HG03066 (cell line): ENCODE measurements at regions not wholly inside any gene's neighbourhood (a gene's known extent, or its start where the extent isn't known, plus 50 kb on each side); places are given as distances from the start of the nearest gene placed in this dataset.

ENCODE experiments used
- ATAC-seq: cut with Tn5 transposase; IDR thresholded peaks from one replicate; pipeline ENCODE4 v1.9.1; 2021; ENCODE audit warnings: low read depth; ENCODE audit not compliant: unreplicated experiment

DNA sequence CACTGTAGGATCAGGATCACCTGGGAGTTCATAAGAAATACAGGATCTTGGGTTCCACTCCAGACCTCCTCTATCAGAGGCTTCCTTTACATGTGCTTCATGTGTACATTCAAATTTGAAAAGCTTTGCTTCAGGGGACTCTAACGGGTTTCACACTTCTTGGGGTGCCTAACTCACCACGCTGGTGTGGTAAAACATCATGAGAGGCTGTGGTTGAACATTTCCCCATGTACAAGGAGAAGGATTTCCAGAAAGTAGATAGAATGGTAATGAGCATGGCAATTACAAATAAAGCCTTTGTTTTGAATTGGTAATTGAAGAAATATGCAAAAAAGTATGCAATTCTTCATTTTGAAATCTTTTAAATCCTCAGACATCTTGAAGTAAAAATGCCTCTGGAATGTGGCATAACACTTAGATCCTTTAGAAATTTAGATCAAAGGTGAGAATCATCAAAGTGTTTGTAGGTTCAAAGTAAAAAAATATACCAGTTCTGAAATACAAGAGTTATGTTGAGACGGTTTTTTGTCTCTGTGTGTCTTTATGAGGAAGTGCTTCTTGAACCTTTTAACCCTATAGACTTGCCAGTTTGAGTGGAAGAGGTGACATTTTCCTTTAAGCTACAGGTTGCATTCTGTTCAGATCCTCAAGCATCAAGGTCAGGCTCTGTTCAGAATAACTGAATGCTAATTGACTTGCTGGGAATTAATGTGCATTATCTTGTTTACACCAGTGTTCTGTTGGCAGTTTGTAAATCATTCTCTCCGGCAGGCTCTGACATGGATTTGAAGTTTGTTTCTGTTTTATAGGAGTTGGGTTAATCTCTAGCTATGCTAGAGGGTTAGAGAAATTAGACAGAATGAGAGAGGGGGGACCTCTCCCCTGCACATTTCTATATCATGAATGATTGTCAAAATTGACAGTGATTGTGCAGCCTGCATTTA, 415.3 kb downstream of the MAN2A1 start:
- no peak for ATAC-seq

DNA sequence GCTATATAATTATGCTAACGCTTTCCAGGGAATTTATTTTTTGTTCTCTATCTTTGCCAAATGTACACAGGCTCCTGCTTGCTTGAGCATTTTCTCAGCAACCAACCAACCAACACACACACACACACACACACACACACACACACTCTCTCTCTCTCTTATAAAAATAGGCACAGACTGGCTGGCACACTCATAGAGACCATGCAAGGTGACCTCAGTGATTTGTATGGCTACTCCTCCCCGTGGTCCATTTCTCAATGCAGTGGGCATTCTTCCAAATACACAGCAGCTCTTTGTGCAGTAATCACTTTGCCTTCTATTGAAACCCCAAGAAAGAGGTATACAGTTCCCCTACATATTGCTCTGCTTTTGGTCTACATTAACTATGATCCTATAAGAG, 416.0 kb downstream of the MAN2A1 start:
- no peak for ATAC-seq

DNA sequence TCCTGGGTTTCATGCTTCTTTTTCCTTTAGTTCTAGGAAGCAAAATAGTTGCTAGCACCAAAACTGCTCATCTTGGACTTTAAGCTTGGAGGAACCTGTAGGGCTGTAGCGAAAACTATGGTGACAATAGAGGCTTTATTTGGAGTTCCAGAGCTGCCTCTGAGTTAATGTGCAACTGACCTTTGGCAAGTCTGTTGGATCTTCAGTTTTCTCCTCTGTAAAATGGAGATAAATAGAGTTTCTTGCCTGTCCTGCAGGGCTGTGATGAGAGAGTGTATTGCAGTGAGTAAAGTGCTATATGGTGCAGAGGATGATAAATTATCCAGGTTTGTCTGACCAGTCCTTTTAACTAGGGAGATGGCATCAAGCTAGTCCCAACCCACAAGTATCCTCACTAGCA, 417.0 kb downstream of the MAN2A1 start:
- ATAC-seq = no peak

DNA sequence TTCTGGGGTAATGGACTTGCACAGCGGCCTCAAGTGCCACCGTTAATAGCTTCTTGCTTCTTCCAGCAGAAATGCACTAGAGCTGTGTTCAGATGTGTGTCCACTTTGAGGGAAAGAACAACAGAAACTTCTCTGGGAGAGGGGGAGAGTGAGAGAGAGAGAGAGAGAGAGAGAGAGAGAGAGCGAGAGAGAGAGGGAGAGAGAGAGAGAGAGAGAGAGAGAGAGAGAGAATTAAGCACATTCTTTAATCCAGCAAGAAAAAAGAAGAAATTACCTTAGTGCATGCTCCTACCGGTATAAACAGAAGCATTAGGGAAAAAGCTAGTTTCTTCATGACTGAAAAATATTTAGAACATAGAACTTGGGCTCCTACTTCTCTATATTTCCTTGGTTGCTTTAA, 418.8 kb downstream of the MAN2A1 start:
- no peak for ATAC-seq

DNA sequence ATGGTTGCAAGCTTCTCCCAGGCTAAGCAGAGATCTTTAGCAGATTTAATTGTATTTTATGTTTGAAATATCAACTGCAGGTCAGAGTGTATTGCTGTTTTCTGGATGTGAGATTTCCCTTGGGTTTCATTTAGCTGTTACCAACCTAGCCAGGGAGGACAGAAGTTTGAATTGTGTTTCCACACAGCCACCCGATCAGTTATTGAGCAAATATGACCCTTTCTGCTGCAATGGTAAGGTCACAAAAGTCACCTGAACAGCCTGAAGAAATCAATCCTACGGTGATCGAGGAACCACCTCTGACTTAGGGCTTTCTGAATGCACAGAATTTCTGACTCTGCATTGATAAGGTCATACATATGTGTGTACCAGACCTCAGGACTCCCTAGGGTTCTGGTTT, 419.9 kb downstream of the MAN2A1 start:
- no peak for ATAC-seq

DNA sequence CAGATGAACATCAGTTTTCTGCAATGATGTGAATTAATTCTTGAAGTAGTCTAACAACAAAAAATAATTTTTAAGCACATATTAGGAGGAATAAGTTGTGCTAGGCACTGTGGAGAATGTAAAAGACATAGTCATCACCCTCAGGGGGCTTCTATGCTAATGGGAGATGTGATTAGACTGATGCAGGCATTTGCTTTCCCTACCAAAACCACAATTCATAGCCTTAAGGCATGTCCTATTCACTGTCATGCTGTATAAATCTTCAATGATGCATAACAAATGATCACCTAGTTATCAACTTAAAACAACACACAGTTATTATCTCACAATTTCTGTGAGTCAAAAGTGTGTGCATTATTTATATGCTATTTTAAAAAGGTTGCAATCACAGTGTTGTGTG, 422.6 kb downstream of the MAN2A1 start:
- no peak for ATAC-seq

DNA sequence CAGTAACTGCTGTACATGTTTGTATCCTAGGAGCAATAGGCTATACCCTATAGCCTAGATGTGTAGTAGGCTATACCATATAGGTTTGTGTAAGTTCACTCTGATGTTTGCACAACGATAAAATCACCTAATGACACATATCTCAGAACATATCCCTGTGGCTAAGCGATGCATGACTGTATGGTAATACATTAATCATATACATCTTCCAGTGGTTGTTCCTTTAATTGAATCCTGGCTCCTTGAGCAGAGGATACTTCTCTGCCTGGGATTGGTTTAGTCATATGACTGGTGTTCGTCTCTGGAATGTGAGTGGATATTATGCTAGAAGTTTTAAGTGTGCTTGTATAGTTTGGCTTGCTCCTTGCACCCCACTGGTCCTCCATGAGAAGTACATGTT, 425.8 kb downstream of the MAN2A1 start:
- no peak for ATAC-seq

DNA sequence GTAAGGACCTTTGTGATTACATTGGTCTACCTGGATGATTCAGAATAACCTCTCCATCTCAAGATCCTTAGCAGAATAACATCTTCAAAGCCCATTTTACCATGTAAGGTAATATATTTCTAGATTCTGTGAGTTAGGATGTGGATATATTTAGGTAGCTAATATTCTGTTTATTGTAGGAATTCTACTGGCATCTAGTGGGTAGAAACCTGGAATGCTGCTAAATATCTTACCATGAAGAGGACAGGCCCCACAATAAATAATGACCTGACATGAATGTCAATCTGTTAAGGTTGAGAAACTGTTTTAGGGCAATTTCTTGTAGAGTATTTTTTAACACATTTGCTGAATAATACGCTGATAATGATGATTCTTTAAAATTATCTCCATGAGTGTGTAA, 426.8 kb downstream of the MAN2A1 start:
- ATAC-seq = no peak

DNA sequence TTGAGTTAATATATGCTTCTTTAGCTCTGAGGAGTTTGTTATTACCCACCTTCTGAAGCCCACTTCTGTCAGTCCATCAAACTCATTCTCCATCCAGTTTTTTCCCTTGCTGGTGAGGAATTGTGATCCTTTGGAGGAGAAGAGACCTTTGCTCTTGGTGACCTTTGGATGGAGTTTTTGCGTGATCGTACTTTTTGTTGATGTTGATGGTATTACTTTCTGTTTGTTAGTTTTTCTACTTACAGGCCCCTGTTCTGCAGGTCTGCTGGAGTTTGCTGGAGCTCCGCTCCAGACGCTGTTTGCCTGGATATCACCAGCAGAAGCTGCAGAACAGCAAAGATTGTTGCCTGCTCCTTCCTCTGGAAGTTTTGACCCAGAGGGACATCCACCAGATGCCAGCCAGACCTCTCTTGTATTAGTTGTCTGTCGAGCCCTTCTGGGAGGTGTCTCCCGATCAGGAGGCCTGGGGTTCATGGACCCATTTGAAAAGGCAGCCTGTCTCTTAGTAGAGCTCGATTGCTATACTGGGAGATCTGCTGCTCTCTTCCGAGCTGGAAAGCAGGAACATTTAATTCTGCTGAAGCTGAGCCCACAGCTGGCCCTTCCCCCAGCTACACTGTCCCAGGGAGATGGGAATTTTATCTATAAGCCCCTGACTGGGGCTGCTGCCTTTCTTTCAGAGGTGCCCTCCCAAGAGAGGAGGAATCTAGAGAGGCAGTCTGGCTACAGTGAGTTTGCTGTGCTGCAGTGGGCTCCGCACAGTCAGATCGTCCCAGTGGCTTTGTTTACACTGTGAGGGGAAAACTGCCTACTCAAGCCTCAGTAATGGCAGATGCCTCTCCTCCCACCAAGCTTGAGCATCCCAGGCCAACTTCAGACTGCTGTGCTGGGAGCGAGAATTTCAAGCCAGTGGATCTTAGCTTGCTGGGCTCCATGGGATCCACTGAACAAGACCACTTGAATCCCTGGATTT, 445.5 kb downstream of the MAN2A1 start:
- no peak for ATAC-seq

DNA sequence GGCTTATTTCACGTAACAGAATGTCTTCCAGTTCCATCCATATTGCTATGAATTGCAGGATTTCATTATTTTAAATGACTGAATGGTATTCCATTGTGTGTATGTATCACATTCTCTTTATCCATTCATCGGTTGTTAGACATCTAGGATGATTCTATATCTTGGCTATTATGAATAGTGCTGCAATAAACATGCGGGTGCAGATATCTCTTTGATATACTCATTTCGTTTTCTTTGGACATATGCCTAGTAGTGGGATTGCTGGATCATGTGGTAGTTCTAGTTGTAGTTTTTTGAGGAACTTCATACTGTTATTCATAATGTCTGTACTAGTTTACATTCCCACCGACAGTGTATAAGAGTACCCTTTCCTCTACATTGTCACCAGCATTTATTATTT, 460.5 kb downstream of the MAN2A1 start:
- no peak for ATAC-seq

DNA sequence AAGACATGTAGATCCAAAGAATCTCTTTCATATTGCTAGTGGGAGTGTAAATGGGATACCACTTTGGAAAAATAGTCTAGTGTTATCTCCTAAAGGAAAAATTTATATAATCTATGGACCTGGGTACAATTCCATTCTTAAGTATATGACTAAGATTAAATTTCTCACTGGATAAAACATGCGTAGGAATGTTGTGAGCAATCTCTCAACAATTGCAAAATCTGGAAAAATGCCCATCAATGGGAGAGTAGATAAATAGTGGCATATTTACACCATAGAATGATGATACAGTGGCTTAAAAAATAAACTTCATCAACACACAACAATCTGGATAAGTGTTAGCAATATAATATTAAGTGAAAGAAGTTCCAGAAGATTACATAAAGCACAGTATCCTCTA, 469.5 kb downstream of the MAN2A1 start:
- ATAC-seq = no peak

DNA sequence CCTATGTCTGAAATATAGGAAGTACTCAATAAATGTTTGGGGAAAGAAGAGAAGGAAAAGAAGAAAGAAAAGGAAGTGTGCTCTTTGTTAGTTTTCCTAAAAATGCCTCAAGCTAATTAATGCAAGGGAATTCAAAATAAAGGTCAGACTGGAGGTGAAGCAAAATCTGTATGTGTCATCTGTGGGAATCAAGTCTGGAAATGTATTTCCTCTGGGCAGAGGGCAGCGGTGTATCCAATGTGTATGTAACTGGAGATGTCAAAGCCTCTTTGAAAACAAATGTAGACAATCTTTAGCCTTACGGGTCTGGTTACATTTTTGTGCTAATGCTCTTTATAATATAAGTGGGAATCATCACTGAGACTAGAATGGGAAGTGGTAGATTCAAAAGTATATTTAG, 471.4 kb downstream of the MAN2A1 start:
- ATAC-seq = no peak

DNA sequence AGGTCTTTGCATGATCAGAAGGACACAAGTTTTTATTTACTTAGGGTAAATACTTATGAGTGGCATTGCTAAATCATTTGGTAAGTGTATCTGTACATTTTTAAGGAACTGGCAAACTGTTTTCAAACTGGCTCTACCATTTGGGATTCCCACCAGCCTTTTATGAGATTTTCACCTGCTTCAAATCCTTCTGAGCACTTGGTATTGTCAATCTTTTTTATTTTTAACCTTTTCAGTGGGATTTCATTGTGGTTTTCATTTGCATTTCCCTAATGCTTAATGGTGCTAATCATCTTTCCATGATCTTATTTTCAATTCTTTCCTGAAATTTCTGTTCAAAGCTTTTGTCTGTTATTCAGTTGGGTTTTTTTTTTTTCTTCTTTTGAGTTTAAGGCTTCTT, 475.6 kb downstream of the MAN2A1 start:
- ATAC-seq = no peak

DNA sequence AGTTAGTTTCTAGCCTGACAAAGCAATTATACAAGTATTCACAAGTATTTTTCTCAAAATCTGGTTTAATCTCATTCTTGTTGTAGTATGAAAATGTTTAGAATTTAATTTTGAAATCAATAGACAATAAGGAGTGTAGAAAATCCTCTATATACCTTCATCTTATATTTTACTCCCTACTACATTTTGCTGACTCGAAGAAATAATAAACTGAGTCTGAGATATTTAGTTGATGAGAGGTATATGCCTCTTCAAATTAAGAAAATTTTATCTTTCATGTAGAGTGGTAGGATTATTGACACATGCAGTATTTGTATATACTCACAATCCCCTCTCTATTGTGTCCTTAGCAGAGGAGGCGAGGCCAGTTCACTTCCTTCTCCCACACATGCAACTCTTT, 477.7 kb downstream of the MAN2A1 start:
- no peak for ATAC-seq

DNA sequence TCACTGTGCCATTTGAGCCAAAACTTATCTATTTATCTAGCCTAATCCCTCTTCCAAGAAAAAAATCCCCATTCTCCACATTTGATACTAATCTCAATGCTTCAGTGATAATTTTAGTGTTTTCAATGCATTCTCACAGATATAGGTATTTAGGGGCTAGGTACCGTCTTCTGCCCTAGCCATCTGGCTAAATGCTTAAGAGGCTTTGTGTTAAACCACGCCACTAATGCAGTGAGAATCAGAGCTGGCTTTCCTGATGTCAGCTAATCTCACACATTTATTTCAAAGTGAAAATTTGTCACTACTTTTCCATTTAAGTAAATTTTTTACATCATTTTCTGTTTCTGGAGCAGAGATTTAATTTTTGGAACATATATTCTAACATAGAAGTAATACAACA, 479.7 kb downstream of the MAN2A1 start:
- ATAC-seq = no peak

DNA sequence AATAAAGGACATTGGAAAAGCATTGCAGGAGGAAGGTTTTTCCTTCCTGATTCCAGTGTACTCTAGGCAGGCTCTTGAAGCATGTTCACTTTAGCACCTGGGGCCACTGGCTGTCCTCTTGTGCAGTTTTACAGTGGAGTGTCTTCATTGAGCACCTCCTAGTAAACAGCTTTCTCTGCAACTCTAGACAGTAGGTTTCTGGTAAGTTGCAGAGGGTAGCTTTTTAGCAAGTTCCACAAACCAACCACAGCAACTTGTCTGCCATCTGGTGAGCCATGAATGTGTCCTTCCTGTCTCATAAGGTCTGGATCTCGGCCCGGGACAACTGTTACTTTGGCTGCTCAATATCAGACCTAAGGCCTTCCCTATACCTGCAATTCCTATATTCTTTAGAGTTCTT, 488.0 kb downstream of the MAN2A1 start:
- ATAC-seq = no peak

DNA sequence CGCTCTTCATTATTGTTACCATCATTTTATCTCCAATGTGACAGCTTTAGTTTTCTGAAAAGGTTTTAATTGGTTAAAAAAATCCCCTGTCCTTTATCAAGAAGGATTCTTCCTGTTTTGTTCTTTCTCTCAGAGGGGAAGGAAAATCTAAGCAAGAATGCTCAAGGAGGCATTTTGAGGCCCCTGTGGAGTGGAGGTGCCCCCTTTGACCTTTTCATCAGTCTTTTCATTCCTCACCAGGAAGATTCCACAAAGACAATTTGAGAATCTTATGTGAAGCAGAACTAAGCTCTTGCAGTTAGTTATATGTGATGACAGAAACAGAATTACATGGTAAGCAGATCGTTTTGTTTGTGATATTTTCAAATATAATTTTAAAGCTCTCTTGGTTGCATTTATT, 489.6 kb downstream of the MAN2A1 start:
- no peak for ATAC-seq

DNA sequence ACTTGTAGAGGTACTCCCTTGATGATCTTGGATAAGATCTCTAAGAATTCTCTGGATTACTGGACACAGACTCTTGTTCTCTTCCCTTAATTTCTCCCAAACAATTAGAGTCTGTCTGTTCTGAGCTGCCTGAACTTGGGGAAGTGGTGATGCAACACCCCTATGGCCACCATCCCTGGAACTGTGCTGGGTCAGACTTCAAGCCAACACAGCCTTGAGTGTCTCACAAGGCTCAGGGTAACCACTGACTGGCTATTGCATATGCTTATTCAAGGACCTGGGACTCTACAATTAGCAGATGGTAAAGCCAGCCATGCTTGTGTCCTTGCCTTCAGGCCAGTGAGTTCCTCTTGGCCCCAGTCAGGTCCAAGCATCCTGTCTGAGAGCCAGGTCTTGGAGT, 504.5 kb downstream of the MAN2A1 start:
- ATAC-seq = no peak

DNA sequence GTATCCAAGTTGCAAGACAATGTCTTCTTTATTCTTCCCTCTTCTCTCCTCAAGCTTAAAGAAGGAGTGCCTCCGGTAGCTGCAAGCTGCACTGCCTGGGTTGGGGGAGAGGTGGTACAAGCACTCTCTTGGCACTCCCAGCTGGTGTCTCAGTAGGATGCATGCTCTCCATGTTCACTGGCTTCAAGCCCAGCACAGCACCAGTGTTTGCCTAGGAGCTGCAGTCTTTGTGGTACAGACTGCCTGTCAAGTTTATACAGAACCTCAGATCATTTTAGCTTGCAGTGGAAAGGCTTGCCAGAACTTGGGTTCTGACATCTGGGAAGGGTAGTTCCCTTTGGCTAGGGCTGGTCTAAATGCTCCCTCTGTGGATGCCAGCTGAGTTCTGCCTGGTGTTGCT, 505.6 kb downstream of the MAN2A1 start:
- ATAC-seq = no peak

DNA sequence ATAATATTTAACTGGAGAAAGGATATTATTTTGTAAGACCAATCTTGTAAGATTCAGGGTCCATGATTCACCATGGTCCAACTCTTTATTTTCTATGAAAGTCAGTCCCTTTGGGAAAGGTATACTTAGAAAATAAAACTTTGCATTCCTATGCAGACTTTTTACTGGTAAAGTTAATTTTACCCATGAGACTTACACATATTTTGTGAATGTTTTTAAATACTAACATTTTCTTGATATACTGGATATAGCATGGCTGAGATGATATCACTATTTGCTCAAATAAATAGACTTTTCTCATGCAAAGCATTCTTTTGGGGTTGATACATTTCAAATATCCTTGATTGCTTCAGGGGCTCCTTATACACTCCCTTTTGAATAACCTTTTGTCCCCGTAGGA, 512.1 kb downstream of the MAN2A1 start:
- no peak for ATAC-seq

DNA sequence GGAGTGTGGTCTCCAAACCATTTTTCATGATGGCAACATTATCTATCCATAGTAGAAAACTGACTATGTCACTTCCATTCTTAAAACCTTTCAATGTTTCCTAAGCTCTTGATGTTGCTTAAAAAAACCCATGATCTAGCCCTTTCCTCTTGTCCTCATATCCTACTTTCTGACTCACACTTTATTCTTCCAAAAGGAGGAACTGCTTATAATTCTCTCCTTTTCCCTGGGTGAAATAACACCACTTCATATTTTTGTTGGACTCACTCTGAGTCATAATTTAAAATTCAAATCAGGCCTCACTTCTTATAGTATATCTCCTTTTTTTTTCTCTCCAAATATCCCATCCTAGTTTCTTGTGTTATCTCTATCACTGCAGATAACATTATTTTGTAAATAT, 513.9 kb downstream of the MAN2A1 start:
- no peak for ATAC-seq

DNA sequence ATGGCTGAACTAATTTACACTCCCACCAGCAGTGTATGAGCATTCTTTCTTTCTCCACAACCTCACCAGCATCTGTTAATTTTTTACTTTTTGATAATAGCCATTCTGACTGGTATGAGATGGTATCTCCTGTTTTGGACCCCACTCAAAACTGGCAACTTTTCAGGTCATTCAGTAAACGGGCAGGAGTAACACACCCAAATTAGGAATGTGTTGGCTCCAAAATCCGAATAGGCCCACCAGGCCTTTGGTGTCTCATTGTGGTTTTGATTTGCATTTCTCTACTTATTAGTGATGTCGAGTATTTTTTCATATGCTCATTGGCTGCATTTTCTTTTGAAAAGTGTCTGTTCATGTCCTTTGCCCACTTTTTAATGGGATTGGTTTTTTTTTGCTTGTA, 517.1 kb downstream of the TMEM232 start:
- no peak for ATAC-seq
